Panc1 (cell line): ENCODE measurements at regions not wholly inside any gene's neighbourhood (a gene's known extent, or its start where the extent isn't known, plus 50 kb on each side); places are given as distances from the start of the nearest gene placed in this dataset.

Experiments used
- ATAC-seq: fragments of 200-7000 bp; cut with Tn5 transposase; 2 replicates; pipeline ENCODE4 v1.9.1; 2020; ENCODE audit warnings: mild to moderate bottlenecking, moderate library complexity
- BruUV-seq: library from RNA; stranded (reverse); fragments of 400-500 nt; replicated peaks from 2 replicates; lab custom pipeline; 2021; lab: Mats Ljungman, UMichigan
- CTCF ChIA-PET: fragments of 300-600 bp; sonication (Branson Sonifier 250); formaldehyde crosslinking; loops from one replicate; lab custom pipeline; 2022; ENCODE audit warnings: antibody characterized with exemption; lab: Charles Lee
- POLR2A ChIA-PET: fragments of 300-600 bp; sonication (Branson Sonifier 250); formaldehyde crosslinking; loops from one replicate; lab custom pipeline; 2022; ENCODE audit warnings: antibody characterized with exemption; lab: Charles Lee
- DNase-seq: peaks from one replicate; pipeline ENCODE4 v3.0.0-alpha.2; 2010; ENCODE audit warnings: low read depth, low spot score
- H3K27ac ChIP-seq: 2 replicates; pipeline ENCODE4 v1.5.1; 2011; ENCODE audit warnings: mild to moderate bottlenecking, low read length, inconsistent platforms
- H3K27me3 ChIP-seq: fragments of 200-500 bp; sonication (Bioruptor generic); 2 replicates; pipeline ENCODE4 v1.6.0; 2014; ENCODE audit warnings: low read length, inconsistent platforms; ENCODE audit not compliant: control insufficient read depth, insufficient read depth
- H3K36me3 ChIP-seq: fragments of 200-500 bp; sonication (Bioruptor generic); 2 replicates; pipeline ENCODE4 v1.5.1; 2014; ENCODE audit warnings: inconsistent platforms, mild to moderate bottlenecking, low read length, moderate library complexity; ENCODE audit not compliant: control insufficient read depth, insufficient read depth
- H3K4me1 ChIP-seq: 2 replicates; pipeline ENCODE4 v1.5.1; 2011; ENCODE audit warnings: inconsistent platforms, mild to moderate bottlenecking, low read length, moderate library complexity; ENCODE audit not compliant: control insufficient read depth, insufficient read depth
- H3K4me3 ChIP-seq, 2 experiments: 2 replicates each; pipeline ENCODE4 v1.5.1; 2011 to 2012; ENCODE audit warnings: low read depth in 2 of 2, low read length in 2 of 2, mild to moderate bottlenecking in 2 of 2, inconsistent platforms in 1 of 2, moderate library complexity in 1 of 2
- H3K9me3 ChIP-seq: fragments of 200-500 bp; sonication (Bioruptor generic); 2 replicates; pipeline ENCODE4 v1.5.1; 2014; ENCODE audit warnings: low read depth, mild to moderate bottlenecking, inconsistent platforms, low read length, moderate library complexity; ENCODE audit not compliant: control insufficient read depth, insufficient read depth
- CTCF ChIP-seq: fragments of 450-650 bp; IDR thresholded peaks from 2 replicates; pipeline ENCODE4 v1.5.1; 2017; ENCODE audit warnings: mild to moderate bottlenecking
- POLR2AphosphoS5 ChIP-seq: IDR thresholded peaks from 2 replicates; pipeline ENCODE4 v1.6.1; 2012; ENCODE audit warnings: mild to moderate bottlenecking, low read depth, low read length, moderate library complexity
- REST ChIP-seq, 2 experiments: IDR thresholded peaks; 2 replicates each; pipeline ENCODE4 v1.6.1; 2011 to 2012; ENCODE audit warnings: low read depth in 2 of 2, control low read depth in 1 of 2, low read length in 1 of 2, mild to moderate bottlenecking in 1 of 2, moderate library complexity in 1 of 2; ENCODE audit not compliant: insufficient read depth in 1 of 2
- SIN3A ChIP-seq: IDR thresholded peaks from 2 replicates; pipeline ENCODE4 v1.6.1; 2012; ENCODE audit warnings: low read depth, mild to moderate bottlenecking, low read length, moderate library complexity, borderline replicate concordance; ENCODE audit not compliant: insufficient read depth
- TCF7L2 ChIP-seq: IDR thresholded peaks from 2 replicates; pipeline ENCODE4 v1.6.1; 2011; ENCODE audit warnings: mild to moderate bottlenecking, low read depth, low read length, inconsistent platforms
- in situ Hi-C: cut with HindIII; loops from 2 replicates; pipeline ENCODE4 v1.10.0; 2016; ENCODE audit warnings: low sequenced_read_pairs, low pct_unique_long_range_greater_than_20kb
- intact Hi-C: fragments of 100-400 bp; cut with micrococcal nuclease; formaldehyde crosslinking; loops from one replicate; pipeline ENCODE4 v1.10.0; 2022; ENCODE audit not compliant: unreplicated experiment

GRCh38 chr1:55750628-55750995 is 535.4 kb upstream of the USP24 start:
- Histone ChIP-seq H3K36me3 (no peaks in the 10 kb centered on the region), H3K4me3 (no peak overlapping the region), H3K4me1 (no peaks in the 10 kb centered on the region), H3K9me3 (no peaks in the 10 kb centered on the region), H3K27ac (no peak overlapping the region), H3K27me3 (no peaks in the 10 kb centered on the region)
- ChIA-PET CTCF (no interaction called here), POLR2A (no interaction called here)
- no peak for ATAC-seq
- in situ Hi-C loops, result no loop called here
- no TSS peak for BruUV-seq
- no peak for DNase-seq
- TF ChIP-seq SIN3A, result no peak
- TF ChIP-seq REST (IDR thresholded peaks at IDR 0.05; ENCODE audit: insufficient read depth in 1 of 2, low read depth in 2 of 2, low read length in 1 of 2), result no peak
- TF ChIP-seq CTCF, result no peak
- TF ChIP-seq TCF7L2, result no peak
- intact Hi-C loops, result no loop called here

GRCh38 chr1:55749975-55750627 is 534.9 kb upstream of the USP24 start:
- Histone ChIP-seq H3K36me3 (no peaks in the 10 kb centered on the region), H3K27ac (no peak overlapping the region), H3K9me3 (no peaks in the 10 kb centered on the region), H3K27me3 (no peaks in the 10 kb centered on the region), H3K4me1 (no peaks in the 10 kb centered on the region), H3K4me3 (no peak overlapping the region)
- ChIA-PET CTCF (no interaction called here), POLR2A (no interaction called here)
- intact Hi-C loops, result no loop called here
- DNase-seq, result no peak
- ATAC-seq, result no peak
- no TSS peak for BruUV-seq
- in situ Hi-C loops, result no loop called here
- TF ChIP-seq CTCF (no peak), TCF7L2 (no peak), POLR2AphosphoS5 (no peak)
